Spleen (tissue), 11 donors: ENCODE measurements at regions not wholly inside any gene's neighbourhood (a gene's known extent, or its start where the extent isn't known, plus 50 kb on each side); places are given as distances from the start of the nearest gene placed in this dataset.
"Not testable (repeated sequence)": the region's sequence is repeated elsewhere in the genome, so short reads cannot be mapped to it uniquely, and the experiment has no call there.

Source experiments
- DNase-seq: peaks from one replicate; pipeline ENCODE4 v3.0.0-alpha.2; 2020
- H3K27ac ChIP-seq, 8 donors: fragments of 200-600 bp; sonication (generic) in 7 of 8; 1 replicate in 4 of 8; 2 replicates in 4 of 8; pipeline versions ENCODE4 v1.5.0 to v1.8.0; 2016 to 2021; ENCODE audit warnings: inconsistent platforms in 4 of 8, mild to moderate bottlenecking in 4 of 8, moderate library complexity in 1 of 8
- H3K27me3 ChIP-seq, 7 donors: fragments of 200-600 bp; sonication (generic) in 6 of 7; replicated peaks in 1 of 7; 1 replicate in 4 of 7; 2 replicates in 3 of 7; pipeline versions ENCODE4 v1.5.0 to v1.8.0; 2016 to 2021; ENCODE audit warnings: inconsistent platforms in 3 of 7, mild to moderate bottlenecking in 1 of 7
- H3K36me3 ChIP-seq, 6 donors: fragments of 200-600 bp; sonication (generic) in 5 of 6; 1 replicate in 4 of 6; 2 replicates in 2 of 6; pipeline versions ENCODE4 v1.5.0 to v1.8.0; 2016 to 2021; ENCODE audit warnings: inconsistent platforms in 2 of 6
- H3K4me1 ChIP-seq, 6 donors: fragments of 200-600 bp; sonication (generic) in 5 of 6; 1 replicate in 3 of 6; 2 replicates in 3 of 6; pipeline versions ENCODE4 v1.5.0 to v1.8.0; 2016 to 2021; ENCODE audit warnings: inconsistent platforms in 3 of 6
- H3K4me3 ChIP-seq, 8 donors: fragments of 200-600 bp; sonication (generic) in 7 of 8; 1 replicate in 4 of 8; 2 replicates in 4 of 8; pipeline versions ENCODE4 v1.5.0 to v1.8.0; 2016 to 2021; ENCODE audit warnings: inconsistent platforms in 4 of 8, mild to moderate bottlenecking in 4 of 8, moderate library complexity in 2 of 8
- H3K9me3 ChIP-seq, 8 donors: fragments of 200-600 bp; sonication (generic) in 7 of 8; 1 replicate in 4 of 8; 2 replicates in 4 of 8; pipeline versions ENCODE4 v1.5.0 to v1.8.0; 2016 to 2021; ENCODE audit warnings: inconsistent platforms in 4 of 8
- CTCF ChIP-seq, 11 experiments: fragments of 200-600 bp in 7 of 11; fragments of 450-650 bp in 4 of 11; sonication (generic) in 4 of 11; IDR thresholded peaks in 8 of 11; conservative IDR thresholded peaks in 3 of 11; 1 replicate in 7 of 11; 2 replicates in 4 of 11; pipeline versions ENCODE4 v1.4.0 to v1.8.0; 2016 to 2021; ENCODE audit warnings: antibody characterized with exemption in 11 of 11, inconsistent platforms in 4 of 11, mild to moderate bottlenecking in 1 of 11
- POLR2A ChIP-seq, 3 donors: fragments of 450-650 bp; IDR thresholded peaks; one replicate each; pipeline ENCODE4 v1.5.1; 2017; ENCODE audit warnings: antibody characterized with exemption in 3 of 3, mild to moderate bottlenecking in 1 of 3
- POLR2AphosphoS5 ChIP-seq, 3 donors: sonication (generic); formaldehyde crosslinking; IDR thresholded peaks; one replicate each; pipeline ENCODE4 v1.5.1; 2017; ENCODE audit warnings: antibody characterized with exemption in 3 of 3
- WGBS, 5 donors: extraction: QIAGEN DNeasy Blood & Tissue Kit in 3 of 5; methylation state at CpG; one replicate each; pipeline versions ENCODE4 v1.1.5 to v1.1.7; 2013 to 2018; 5-methylcytosine and 5-hydroxymethylcytosine counted together
- intact Hi-C: fragments of 100-400 bp; cut with DNase I; formaldehyde crosslinking; loops from one replicate; pipeline ENCODE4 v1.15.0; 2023; ENCODE audit warnings: low total_unique reads
- donor health status: healthy with polysubstance abuse.
- donor health status: DM: no; HTN: no; CAD: no; lungs with moderate emphysema.
- donor health status: DM: no; HTN: no; CAD: no.
- donor health status: Bipolar disorder and iron deficiency.
- donor health status: healthy.
- donor health status: DM: no; HTN: no; CAD: no.
- donor health status: DM: yes; HTN: yes; CAD: no.

GRCh38 chr6:1445650-1446330, 56.4 kb downstream of the FOXF2 start:
- Histone ChIP-seq H3K4me1 (no peaks in the 10 kb centered on the region), H3K9me3 (peaks cover 0 to 9% (median 2%) of the 10 kb centered on the region in 8 donors), H3K36me3 (no peaks in the 10 kb centered on the region), H3K4me3 (no peak overlapping the region), H3K27ac (no peak overlapping the region), H3K27me3 (peaks cover 0 to 55% (median 3%) of the 10 kb centered on the region in 7 donors)
- no peak for DNase-seq
- TF ChIP-seq POLR2AphosphoS5 (IDR thresholded peaks at IDR 0.05) (no peak), CTCF (IDR thresholded peaks at IDR 0.05 in 8 of 11, conservative IDR thresholded peaks at IDR 0.05 in 3 of 11) (no peak), POLR2A (IDR thresholded peaks at IDR 0.05) (no peak)
- intact Hi-C loops = no loop called here
- 78 to 85% (median 82%) methylated on average over 21 of the region's 21 CpGs for WGBS, 5 donors

- no peaks in the 10 kb centered on the region for H3K36me3 ChIP-seq
- peaks cover 0 to 46% (median 3%) of the 10 kb centered on the region in 7 donors for H3K27me3 ChIP-seq
- H3K27ac ChIP-seq = no peak overlapping the region
- no peak for DNase-seq
- 72 to 85% (median 84%) methylated on average over 4 of the region's 4 CpGs for WGBS, 5 donors
- peaks cover 0 to 20% (median 11%) of the 10 kb centered on the region in 8 donors for H3K9me3 ChIP-seq
- intact Hi-C loops = no loop called here
- no peak overlapping the region for H3K4me3 ChIP-seq
- TF ChIP-seq POLR2AphosphoS5 (IDR thresholded peaks at IDR 0.05) = no peak
- no peak for TF ChIP-seq POLR2A (IDR thresholded peaks at IDR 0.05)
- no peak for TF ChIP-seq CTCF (IDR thresholded peaks at IDR 0.05 in 8 of 11, conservative IDR thresholded peaks at IDR 0.05 in 3 of 11)
- H3K4me1 ChIP-seq = no peaks in the 10 kb centered on the region
These were observed 60.5 kb downstream of the FOXF2 start for GRCh38 chr6:1449896-1450295.

GRCh38 chr6:1453024-1453423, 63.6 kb downstream of the FOXF2 start:
- no peak overlapping the region for H3K27ac ChIP-seq
- intact Hi-C loops = no loop called here
- DNase-seq = no peak
- no peaks in the 10 kb centered on the region for H3K4me1 ChIP-seq
- H3K36me3 ChIP-seq = no peaks in the 10 kb centered on the region
- H3K4me3 ChIP-seq = no peak overlapping the region
- WGBS, 5 donors = 88 to 95% (median 94%) methylated on average over 8 of the region's 8 CpGs
- H3K27me3 ChIP-seq = peaks cover 0 to 36% (median 3%) of the 10 kb centered on the region in 7 donors
- H3K9me3 ChIP-seq = peaks cover 0 to 20% (median 11%) of the 10 kb centered on the region in 8 donors
- TF ChIP-seq POLR2A (IDR thresholded peaks at IDR 0.05) (no peak), POLR2AphosphoS5 (IDR thresholded peaks at IDR 0.05) (no peak), CTCF (IDR thresholded peaks at IDR 0.05 in 8 of 11, conservative IDR thresholded peaks at IDR 0.05 in 3 of 11) (no peak)

- WGBS, 5 donors = 87 to 99% (median 93%) methylated on average over 17 to 22 of the region's 22 CpGs
- H3K4me3 ChIP-seq, H3K27me3 ChIP-seq, H3K36me3 ChIP-seq, intact Hi-C loops, H3K27ac ChIP-seq, H3K4me1 ChIP-seq, DNase-seq, H3K9me3 ChIP-seq: not testable (repeated sequence)
These were observed 67.4 kb downstream of the FOXF2 start for GRCh38 chr6:1456816-1457215.
